HL-60 (cell line): ENCODE measurements at regions not wholly inside any gene's neighbourhood (a gene's known extent, or its start where the extent isn't known, plus 50 kb on each side); places are given as distances from the start of the nearest gene placed in this dataset.

Source experiments
- POLR2AphosphoS5 ChIP-seq: IDR thresholded peaks from 2 replicates; pipeline ENCODE4 v1.6.1; 2012; ENCODE audit warnings: low read depth
- TF ChIP-seq, protein P1 (sequence below): IDR thresholded peaks from one replicate; pipeline ENCODE4 v1.5.1; 2011; ENCODE audit warnings: low read length, control low read depth, inconsistent platforms; ENCODE audit not compliant: insufficient read depth

DNA sequence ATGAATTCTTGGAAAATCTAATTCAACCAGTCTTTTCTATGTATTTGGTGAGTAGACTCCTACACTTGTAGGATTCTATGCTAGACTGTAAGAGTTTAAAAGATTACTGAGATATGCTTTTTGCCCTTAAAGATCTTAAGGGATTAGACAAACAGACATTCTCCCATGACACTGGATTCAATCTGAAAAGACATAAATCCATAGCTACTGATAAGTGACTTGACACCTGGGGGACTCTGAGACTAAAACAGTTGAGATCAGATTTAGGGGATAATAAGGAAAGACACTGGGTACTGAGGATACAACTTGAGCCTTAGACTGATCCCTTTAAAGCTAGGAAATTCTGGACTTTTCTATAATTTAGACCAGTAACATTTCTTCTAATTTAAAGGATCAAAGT, 1233.4 kb downstream of the XPNPEP1 start:
- TF ChIP-seq, protein P1, sequence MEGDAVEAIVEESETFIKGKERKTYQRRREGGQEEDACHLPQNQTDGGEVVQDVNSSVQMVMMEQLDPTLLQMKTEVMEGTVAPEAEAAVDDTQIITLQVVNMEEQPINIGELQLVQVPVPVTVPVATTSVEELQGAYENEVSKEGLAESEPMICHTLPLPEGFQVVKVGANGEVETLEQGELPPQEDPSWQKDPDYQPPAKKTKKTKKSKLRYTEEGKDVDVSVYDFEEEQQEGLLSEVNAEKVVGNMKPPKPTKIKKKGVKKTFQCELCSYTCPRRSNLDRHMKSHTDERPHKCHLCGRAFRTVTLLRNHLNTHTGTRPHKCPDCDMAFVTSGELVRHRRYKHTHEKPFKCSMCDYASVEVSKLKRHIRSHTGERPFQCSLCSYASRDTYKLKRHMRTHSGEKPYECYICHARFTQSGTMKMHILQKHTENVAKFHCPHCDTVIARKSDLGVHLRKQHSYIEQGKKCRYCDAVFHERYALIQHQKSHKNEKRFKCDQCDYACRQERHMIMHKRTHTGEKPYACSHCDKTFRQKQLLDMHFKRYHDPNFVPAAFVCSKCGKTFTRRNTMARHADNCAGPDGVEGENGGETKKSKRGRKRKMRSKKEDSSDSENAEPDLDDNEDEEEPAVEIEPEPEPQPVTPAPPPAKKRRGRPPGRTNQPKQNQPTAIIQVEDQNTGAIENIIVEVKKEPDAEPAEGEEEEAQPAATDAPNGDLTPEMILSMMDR = no peak
- no peak for TF ChIP-seq POLR2AphosphoS5
